H1 (cell line): ENCODE measurements at regions not wholly inside any gene's neighbourhood (a gene's known extent, or its start where the extent isn't known, plus 50 kb on each side); places are given as distances from the start of the nearest gene placed in this dataset.

Experiments used
- CTCF ChIA-PET: fragments of 300-600 bp; sonication (Branson Sonifier 250); formaldehyde crosslinking; loops from one replicate; lab custom pipeline; 2021; ENCODE audit not compliant: partially characterized antibody; lab: Charles Lee
- POLR2A ChIA-PET: fragments of 300-600 bp; sonication (Branson Sonifier 250); formaldehyde crosslinking; loops from one replicate; lab custom pipeline; 2021; ENCODE audit warnings: inconsistent platforms; ENCODE audit not compliant: partially characterized antibody; lab: Charles Lee
- DNase-seq, 2 experiments: peaks; one replicate each; pipeline versions ENCODE4 v3.0.0 to v3.0.0-alpha.2; 2010 to 2022; ENCODE audit warnings: low spot score in 2 of 2, low read depth in 1 of 2, mixed read lengths in 1 of 2
- FAIRE-seq: peaks from 2 replicates; lab custom pipeline; 2011; peaks lifted over from hg19 to GRCh38; lab: Jason Lieb, UNC
- H2AFZ ChIP-seq: 2 replicates; pipeline ENCODE4 v1.8.1; 2012; ENCODE audit warnings: low read length, inconsistent platforms
- H2AK5ac ChIP-seq: 2 replicates; pipeline ENCODE4 v1.6.1; 2013; ENCODE audit warnings: low read depth, low read length
- H2BK120ac ChIP-seq: replicated peaks from 2 replicates; pipeline ENCODE3; 2013; ENCODE audit warnings: low read depth, low read length, inconsistent platforms
- H2BK12ac ChIP-seq: 2 replicates; pipeline ENCODE4 v1.6.1; 2013; ENCODE audit warnings: low read depth, low read length
- H2BK15ac ChIP-seq: 2 replicates; pipeline ENCODE4 v1.6.1; 2013; ENCODE audit warnings: low read length
- H2BK20ac ChIP-seq: 2 replicates; pipeline ENCODE4 v1.6.1; 2013; ENCODE audit warnings: low read length
- H2BK5ac ChIP-seq: 2 replicates; pipeline ENCODE4 v1.6.1; 2013; ENCODE audit warnings: low read depth, low read length
- H3K14ac ChIP-seq: 2 replicates; pipeline ENCODE4 v1.6.1; 2013; ENCODE audit warnings: inconsistent platforms; ENCODE audit not compliant: insufficient read length
- H3K18ac ChIP-seq: 2 replicates; pipeline ENCODE4 v1.6.1; 2013; ENCODE audit warnings: low read length; ENCODE audit errors: extremely low read depth
- H3K23ac ChIP-seq: 2 replicates; pipeline ENCODE4 v1.6.1; 2013; ENCODE audit warnings: inconsistent platforms; ENCODE audit not compliant: insufficient read length
- H3K23me2 ChIP-seq: 2 replicates; pipeline ENCODE4 v1.6.1; 2013; ENCODE audit warnings: low read depth, low read length
- H3K27ac ChIP-seq: 2 replicates; pipeline ENCODE4 v1.6.1; 2011; ENCODE audit warnings: low read depth, low read length, inconsistent platforms
- H3K27me3 ChIP-seq, 4 experiments: replicated peaks in 1 of 4; 1 replicate in 1 of 4; 2 replicates in 3 of 4; pipeline versions ENCODE4 v1.6.1 to v1.8.1; 2011 to 2013; ENCODE audit warnings: low read length in 3 of 4, mild to moderate bottlenecking in 3 of 4, inconsistent platforms in 2 of 4, mixed read lengths in 2 of 4, moderate library complexity in 1 of 4; ENCODE audit not compliant: control insufficient read depth in 3 of 4, insufficient read depth in 3 of 4; ENCODE audit errors: extremely low read depth in 1 of 4
- H3K36me3 ChIP-seq, 4 experiments: 2 replicates each; pipeline versions ENCODE4 v1.6.1 to v1.8.1; 2011 to 2013; ENCODE audit warnings: mild to moderate bottlenecking in 4 of 4, low read length in 3 of 4, moderate library complexity in 2 of 4, control low read depth in 1 of 4, inconsistent platforms in 1 of 4; ENCODE audit not compliant: insufficient read depth in 4 of 4, control insufficient read depth in 2 of 4
- H3K4ac ChIP-seq: replicated peaks from 2 replicates; pipeline ENCODE3; 2013; ENCODE audit warnings: low read length, low read depth, mixed read lengths, inconsistent platforms; ENCODE audit not compliant: insufficient read length
- H3K4me1 ChIP-seq, 4 experiments: replicated peaks in 1 of 4; 1 replicate in 1 of 4; 2 replicates in 3 of 4; pipeline versions ENCODE4 v1.6.1 to v1.8.1; 2011 to 2013; ENCODE audit warnings: low read length in 3 of 4, inconsistent platforms in 2 of 4, mixed read lengths in 1 of 4; ENCODE audit not compliant: insufficient read depth in 4 of 4, control insufficient read depth in 3 of 4
- H3K4me2 ChIP-seq, 2 experiments: 2 replicates each; pipeline versions ENCODE4 v1.6.1 to v1.8.1; 2011 to 2013; ENCODE audit warnings: low read depth in 2 of 2, low read length in 2 of 2, control low read depth in 1 of 2, inconsistent platforms in 1 of 2, mild to moderate bottlenecking in 1 of 2; ENCODE audit not compliant: insufficient read depth in 1 of 2
- H3K4me3 ChIP-seq, 4 experiments: fragments of 200-600, 300-600 bp in 1 of 4; sonication (generic), shearing (Covaris generic), sonication (Bioruptor Twin) in 1 of 4; 2 replicates each; pipeline versions ENCODE4 v1.5.1 to v1.8.1; 2011 to 2016; ENCODE audit warnings: low read length in 4 of 4, low read depth in 3 of 4, control low read depth in 2 of 4, inconsistent platforms in 2 of 4, mild to moderate bottlenecking in 2 of 4, mixed read lengths in 1 of 4, moderate library complexity in 1 of 4; ENCODE audit not compliant: insufficient read depth in 2 of 4; ENCODE audit errors: extremely low read depth in 1 of 4
- H3K56ac ChIP-seq: replicated peaks from 2 replicates; pipeline ENCODE3; 2013; ENCODE audit warnings: low read depth, mild to moderate bottlenecking, mixed read lengths, low read length, inconsistent platforms; ENCODE audit not compliant: insufficient read length
- H3K79me1 ChIP-seq: 2 replicates; pipeline ENCODE4 v1.6.1; 2013; ENCODE audit warnings: low read depth, low read length, control low read depth
- H3K79me2 ChIP-seq, 2 experiments: 2 replicates each; pipeline versions ENCODE4 v1.6.1 to v1.8.1; 2012 to 2013; ENCODE audit warnings: low read length in 2 of 2, mild to moderate bottlenecking in 2 of 2, inconsistent platforms in 1 of 2; ENCODE audit not compliant: insufficient read depth in 2 of 2, control insufficient read depth in 1 of 2
- H3K9ac ChIP-seq, 4 experiments: replicated peaks in 1 of 4; 1 replicate in 1 of 4; 2 replicates in 3 of 4; pipeline versions ENCODE4 v1.6.1 to v1.8.1; 2011 to 2013; ENCODE audit warnings: low read depth in 3 of 4, low read length in 3 of 4, control low read depth in 2 of 4, mild to moderate bottlenecking in 2 of 4, moderate library complexity in 2 of 4, inconsistent platforms in 1 of 4; ENCODE audit errors: extremely low read depth in 1 of 4
- H3K9me3 ChIP-seq, 2 experiments: 2 replicates each; pipeline versions ENCODE4 v1.6.1 to v1.8.1; 2012 to 2013; ENCODE audit warnings: mild to moderate bottlenecking in 2 of 2, moderate library complexity in 2 of 2, control low read depth in 1 of 2, inconsistent platforms in 1 of 2, low read depth in 1 of 2, low read length in 1 of 2, mixed read lengths in 1 of 2; ENCODE audit not compliant: insufficient read depth in 2 of 2
- H4K20me1 ChIP-seq, 2 experiments: replicated peaks in 1 of 2; 2 replicates each; pipeline versions ENCODE3 to v1.8.1; 2011 to 2013; ENCODE audit warnings: inconsistent platforms in 2 of 2, low read length in 2 of 2, mild to moderate bottlenecking in 1 of 2; ENCODE audit not compliant: insufficient read depth in 2 of 2, control insufficient read depth in 1 of 2
- H4K5ac ChIP-seq: 2 replicates; pipeline ENCODE4 v1.6.1; 2013; ENCODE audit warnings: low read length, low read depth, mixed read lengths, inconsistent platforms; ENCODE audit not compliant: insufficient read length
- H4K8ac ChIP-seq: 2 replicates; pipeline ENCODE4 v1.8.0; 2013; ENCODE audit warnings: mild to moderate bottlenecking, moderate library complexity, low read length, inconsistent platforms; ENCODE audit not compliant: insufficient read depth; ENCODE audit errors: extremely low read depth
- H4K91ac ChIP-seq: replicated peaks from 2 replicates; pipeline ENCODE3; 2013; ENCODE audit warnings: low read length, mixed read lengths, inconsistent platforms; ENCODE audit not compliant: insufficient read length
- E2F6 ChIP-seq: IDR thresholded peaks from 2 replicates; pipeline ENCODE4 v1.6.1; 2012; ENCODE audit warnings: inconsistent platforms
- EGR1 ChIP-seq: IDR thresholded peaks from 2 replicates; pipeline ENCODE4 v1.6.1; 2011; ENCODE audit warnings: low read depth, low read length, borderline replicate concordance
- HDAC6 ChIP-seq: IDR thresholded peaks from one replicate; pipeline ENCODE4 v1.7.1; 2012; ENCODE audit warnings: low read depth, mild to moderate bottlenecking, inconsistent platforms, low read length, moderate library complexity
- YY1 ChIP-seq: IDR thresholded peaks from 2 replicates; pipeline ENCODE4 v1.6.1; 2011; ENCODE audit warnings: low read depth, mild to moderate bottlenecking, low read length
- WGBS, 2 experiments: shearing (Covaris generic) in 1 of 2; methylation state at CpG; one replicate each; pipeline versions ENCODE4 v1.1.6 to v1.1.7; 2013 to 2015; ENCODE audit warnings: low lambda C conversion rate in 2 of 2, mixed read lengths in 2 of 2, inconsistent platforms in 1 of 2, low coverage in 1 of 2, missing lambda C conversion rate in 1 of 2; ENCODE audit not compliant: insufficient replicate concordance in 2 of 2, insufficient coverage in 1 of 2, insufficient read length in 1 of 2; ENCODE audit errors: extremely low coverage in 1 of 2, missing lambda C conversion rate in 1 of 2; 5-methylcytosine and 5-hydroxymethylcytosine counted together

GRCh38 chr1:244779410-244779809 is 56.0 kb upstream of the COX20 start:
- no peaks in the 10 kb centered on the region for H4K20me1 ChIP-seq
- H3K18ac ChIP-seq, result no peak overlapping the region
- H3K36me3 ChIP-seq, result no peaks in the 10 kb centered on the region
- no peak overlapping the region for H3K56ac ChIP-seq
- WGBS, 2 experiments, result 93% methylated on average over 5 of the region's 5 CpGs; no CpG with 5 or more reads in 1 of the 2 experiments
- H3K4ac ChIP-seq, result no peak overlapping the region
- H3K27me3 ChIP-seq, result no peaks in the 10 kb centered on the region
- DNase-seq, result no peak
- 0 out of 4 replicates have a peak, but pooled peaks cover 0 to 2% of the 10 kb centered on the region in 2 experiments for H3K9me3 ChIP-seq
- no peak for FAIRE-seq
- H4K5ac ChIP-seq, result no peak overlapping the region
- H3K14ac ChIP-seq, result no peak overlapping the region
- H2AK5ac ChIP-seq, result no peak overlapping the region
- H3K4me2 ChIP-seq, result no peak overlapping the region
- no peak overlapping the region for H3K9ac ChIP-seq
- no peak overlapping the region for H3K27ac ChIP-seq
- no peak overlapping the region for H3K4me3 ChIP-seq
- H2BK15ac ChIP-seq, result no peak overlapping the region
- ChIA-PET CTCF (interaction anchor here (2.4 to 3.9 kb wide), 2 partner anchors 17 to 22 kb away, joined by 11 to 16 read pairs; no protein-coding TSS in a partner anchor), POLR2A (no interaction called here)
- H2BK12ac ChIP-seq, result no peak overlapping the region
- H3K23me2 ChIP-seq, result no peaks in the 10 kb centered on the region
- H2BK5ac ChIP-seq, result no peak overlapping the region
- H3K79me2 ChIP-seq, result no peaks in the 10 kb centered on the region
- H2BK20ac ChIP-seq, result no peak overlapping the region
- no peak overlapping the region for H2BK120ac ChIP-seq
- no peaks in the 10 kb centered on the region for H3K4me1 ChIP-seq
- H2AFZ ChIP-seq, result 0 out of 2 replicates have a peak overlapping the region, but pooled peaks have one; percentile 3
- no peak overlapping the region for H4K8ac ChIP-seq
- no peak overlapping the region for H3K23ac ChIP-seq
- H3K79me1 ChIP-seq, result no peaks in the 10 kb centered on the region
- no peak overlapping the region for H4K91ac ChIP-seq
- TF ChIP-seq YY1, result no peak
- TF ChIP-seq E2F6, result no peak
- no peak for TF ChIP-seq HDAC6
- TF ChIP-seq EGR1, result no peak
